Astrocyte (in vitro differentiated cells and primary cell): ENCODE measurements at regions not wholly inside any gene's neighbourhood (a gene's known extent, or its start where the extent isn't known, plus 50 kb on each side); places are given as distances from the start of the nearest gene placed in this dataset.
A peak's percentile ranks its signal among the peaks of the same experiment; 100 is the strongest.

Experiments
- DNase-seq: peaks from one replicate; pipeline ENCODE4 v3.0.0-alpha.2; 2010; ENCODE audit warnings: low read depth
- FAIRE-seq: peaks from 2 replicates; lab custom pipeline; 2011; peaks lifted over from hg19 to GRCh38; lab: Jason Lieb, UNC
- H2AFZ ChIP-seq: 2 replicates; pipeline ENCODE4 v1.6.0; 2012; ENCODE audit warnings: low read depth, low read length, inconsistent platforms
- H3K27ac ChIP-seq: 2 replicates; pipeline ENCODE4 v1.5.1; 2011; ENCODE audit warnings: low read depth, low read length, inconsistent platforms
- H3K27me3 ChIP-seq: 2 replicates; pipeline ENCODE4 v1.6.0; 2011; ENCODE audit warnings: low read length, inconsistent platforms; ENCODE audit not compliant: insufficient read depth
- H3K36me3 ChIP-seq: 2 replicates; pipeline ENCODE4 v1.5.1; 2011; ENCODE audit warnings: low read length, inconsistent platforms; ENCODE audit not compliant: insufficient read depth
- H3K4me1 ChIP-seq: 2 replicates; pipeline ENCODE4 v1.5.1; 2011; ENCODE audit warnings: low read length, inconsistent platforms; ENCODE audit not compliant: insufficient read depth
- H3K4me2 ChIP-seq: 2 replicates; pipeline ENCODE4 v1.6.0; 2012; ENCODE audit warnings: low read length, inconsistent platforms
- H3K4me3 ChIP-seq: 2 replicates; pipeline ENCODE4 v1.5.1; 2011; ENCODE audit warnings: low read depth, mild to moderate bottlenecking, low read length, inconsistent platforms; ENCODE audit not compliant: insufficient read depth
- H3K79me2 ChIP-seq: 2 replicates; pipeline ENCODE4 v1.6.0; 2012; ENCODE audit warnings: mild to moderate bottlenecking, low read length, inconsistent platforms; ENCODE audit not compliant: insufficient read depth
- H3K9ac ChIP-seq: 2 replicates; pipeline ENCODE4 v1.6.0; 2012; ENCODE audit warnings: mild to moderate bottlenecking, low read length, inconsistent platforms
- H3K9me3 ChIP-seq: 2 replicates; pipeline ENCODE4 v1.5.1; 2012; ENCODE audit warnings: low read depth, mild to moderate bottlenecking, low read length, inconsistent platforms; ENCODE audit not compliant: insufficient read depth
- H4K20me1 ChIP-seq: 2 replicates; pipeline ENCODE4 v1.6.0; 2012; ENCODE audit warnings: low read length, inconsistent platforms; ENCODE audit not compliant: insufficient read depth
- H3K27ac Mint-ChIP-seq: one replicate; pipeline ENCODE4 v1.8.0; 2021; ENCODE audit warnings: mild to moderate bottlenecking, mixed read lengths; ENCODE audit not compliant: unreplicated experiment
- H3K27me3 Mint-ChIP-seq: one replicate; pipeline ENCODE4 v1.8.0; 2021; ENCODE audit warnings: low read depth, mixed read lengths; ENCODE audit not compliant: unreplicated experiment
- H3K36me3 Mint-ChIP-seq: one replicate; pipeline ENCODE4 v1.8.0; 2021; ENCODE audit warnings: low read depth, mixed read lengths; ENCODE audit not compliant: unreplicated experiment
- H3K4me1 Mint-ChIP-seq: one replicate; pipeline ENCODE4 v1.8.0; 2021; ENCODE audit warnings: low read depth, mixed read lengths; ENCODE audit not compliant: unreplicated experiment
- H3K4me3 Mint-ChIP-seq: one replicate; pipeline ENCODE4 v1.8.0; 2021; ENCODE audit warnings: mild to moderate bottlenecking, moderate library complexity, mixed read lengths; ENCODE audit not compliant: unreplicated experiment
- H3K9me3 Mint-ChIP-seq: one replicate; pipeline ENCODE4 v1.8.0; 2021; ENCODE audit warnings: mild to moderate bottlenecking, mixed read lengths; ENCODE audit not compliant: unreplicated experiment
- CTCF ChIP-seq: IDR thresholded peaks from 2 replicates; pipeline ENCODE4 v1.5.1; 2011; ENCODE audit warnings: low read depth, mild to moderate bottlenecking, inconsistent platforms, low read length, moderate library complexity; ENCODE audit not compliant: insufficient read depth
- EZH2 ChIP-seq: IDR thresholded peaks from 2 replicates; pipeline ENCODE4 v1.6.1; 2012; ENCODE audit warnings: mild to moderate bottlenecking, low read length, inconsistent platforms; ENCODE audit not compliant: insufficient read depth

- TF ChIP-seq EZH2 (no peak), CTCF (no peak)
- Histone ChIP-seq H3K4me1 (peaks cover 5% of the 10 kb centered on the region), H3K79me2 (no peaks in the 10 kb centered on the region), H2AFZ (no peak overlapping the region), H4K20me1 (no peaks in the 10 kb centered on the region), H3K4me3 (no peak overlapping the region), H3K27me3 (no peaks in the 10 kb centered on the region), H3K27ac (no peak overlapping the region), H3K36me3 (no peaks in the 10 kb centered on the region), H3K9me3 (no peaks in the 10 kb centered on the region), H3K9ac (no peak overlapping the region), H3K4me2 (no peak overlapping the region)
- FAIRE-seq: peak; percentile 5
- no peaks in the 10 kb centered on the region for H3K27me3 Mint-ChIP-seq
- H3K4me1 Mint-ChIP-seq: peaks cover 4% of the 10 kb centered on the region
- H3K9me3 Mint-ChIP-seq: peaks cover 2% of the 10 kb centered on the region
- H3K4me3 Mint-ChIP-seq: no peak overlapping the region
- DNase-seq: peak; percentile 11
- no peak overlapping the region for H3K27ac Mint-ChIP-seq
- H3K36me3 Mint-ChIP-seq: no peaks in the 10 kb centered on the region
Measured at GRCh38 chr18:67926929-67927864, 410.7 kb upstream of the DSEL start.

DNA sequence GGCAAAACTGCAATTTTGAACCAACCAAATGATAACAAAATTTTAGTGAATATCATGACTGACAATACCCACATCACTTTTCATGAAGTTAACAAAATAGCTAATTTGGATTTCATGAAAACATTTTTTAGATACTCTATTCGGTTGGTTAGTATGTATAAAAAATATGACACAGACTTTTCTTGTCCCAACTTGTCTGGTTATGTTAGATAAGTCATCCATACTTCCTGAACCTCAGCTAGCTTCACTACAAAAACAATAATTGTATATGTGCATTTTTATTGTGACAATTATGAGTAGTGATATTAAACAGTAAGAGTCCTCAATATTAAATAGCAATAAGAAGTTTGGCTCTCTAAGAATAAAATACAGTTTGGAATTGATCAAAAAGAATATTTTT lies 408.1 kb upstream of the DSEL start:
- Mint-ChIP-seq H3K4me3 (no peak overlapping the region), H3K27ac (no peak overlapping the region), H3K27me3 (no peaks in the 10 kb centered on the region), H3K36me3 (no peaks in the 10 kb centered on the region), H3K4me1 (peaks cover 4% of the 10 kb centered on the region), H3K9me3 (peaks cover 4% of the 10 kb centered on the region)
- Histone ChIP-seq H4K20me1 (no peaks in the 10 kb centered on the region), H3K27ac (no peak overlapping the region), H3K9ac (no peak overlapping the region), H3K27me3 (no peaks in the 10 kb centered on the region), H3K36me3 (no peaks in the 10 kb centered on the region), H3K4me2 (no peak overlapping the region), H3K79me2 (no peaks in the 10 kb centered on the region), H2AFZ (no peak overlapping the region), H3K4me1 (no peaks in the 10 kb centered on the region), H3K4me3 (no peak overlapping the region), H3K9me3 (no peaks in the 10 kb centered on the region)
- DNase-seq (no peak), FAIRE-seq (no peak)
- no peak for TF ChIP-seq EZH2
- no peak for TF ChIP-seq CTCF

GRCh38 chr18:67919316-67919715 lies 402.8 kb upstream of the DSEL start:
- FAIRE-seq (no peak), DNase-seq (no peak)
- Histone ChIP-seq H4K20me1 (no peaks in the 10 kb centered on the region), H3K9me3 (no peaks in the 10 kb centered on the region), H3K9ac (no peak overlapping the region), H3K27ac (no peak overlapping the region), H3K36me3 (no peaks in the 10 kb centered on the region), H3K4me3 (no peak overlapping the region), H3K4me1 (no peaks in the 10 kb centered on the region), H3K79me2 (no peaks in the 10 kb centered on the region), H2AFZ (no peak overlapping the region), H3K27me3 (no peaks in the 10 kb centered on the region), H3K4me2 (no peak overlapping the region)
- Mint-ChIP-seq H3K4me3 (no peak overlapping the region), H3K27ac (no peak overlapping the region), H3K9me3 (peaks cover 4% of the 10 kb centered on the region), H3K36me3 (no peaks in the 10 kb centered on the region), H3K27me3 (no peaks in the 10 kb centered on the region), H3K4me1 (peaks cover 7% of the 10 kb centered on the region)
- no peak for TF ChIP-seq EZH2
- no peak for TF ChIP-seq CTCF
